ENCODE measurements at regions not wholly inside any gene's neighbourhood (a gene's known extent, or its start where the extent isn't known, plus 50 kb on each side); places are given as distances from the start of the nearest gene placed in this dataset.
"Not testable (repeated sequence)": the region's sequence is repeated elsewhere in the genome, so short reads cannot be mapped to it uniquely, and the experiment has no call there.

DNA sequence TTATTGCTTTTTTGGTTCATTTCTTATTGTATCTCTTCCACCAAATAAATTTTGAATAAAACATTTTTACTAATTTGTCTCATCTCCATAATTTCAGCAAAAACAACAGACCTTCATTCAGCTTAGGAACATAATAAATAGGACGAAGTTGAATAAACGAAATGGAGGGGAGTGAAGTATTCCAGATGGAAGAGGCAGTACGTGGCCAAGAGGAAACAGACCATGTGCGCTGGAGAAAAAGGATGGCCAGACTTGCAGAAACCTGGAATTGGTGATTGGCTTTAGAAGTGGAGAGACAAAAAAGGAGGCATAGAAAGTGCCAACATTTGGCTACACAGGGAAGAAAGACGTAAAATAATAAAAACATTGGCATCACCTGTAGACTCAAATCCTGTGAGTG, 113.5 kb downstream of the USP22 start:
- ATAC-seq (ENCODE audit: low read depth) (no peak), DNase-seq (ENCODE audit: low spot score in 2 of 2) (no peak)
- H3K4me3 Mint-ChIP-seq, result no peak overlapping the region
- no peaks in the 10 kb centered on the region for H3K36me3 Mint-ChIP-seq
- no peak overlapping the region for H3K27ac Mint-ChIP-seq
- H3K27me3 Mint-ChIP-seq, result no peaks in the 10 kb centered on the region
- H3K4me1 Mint-ChIP-seq, result peaks cover 5% of the 10 kb centered on the region
- no peaks in the 10 kb centered on the region for H3K9me3 Mint-ChIP-seq

DNA sequence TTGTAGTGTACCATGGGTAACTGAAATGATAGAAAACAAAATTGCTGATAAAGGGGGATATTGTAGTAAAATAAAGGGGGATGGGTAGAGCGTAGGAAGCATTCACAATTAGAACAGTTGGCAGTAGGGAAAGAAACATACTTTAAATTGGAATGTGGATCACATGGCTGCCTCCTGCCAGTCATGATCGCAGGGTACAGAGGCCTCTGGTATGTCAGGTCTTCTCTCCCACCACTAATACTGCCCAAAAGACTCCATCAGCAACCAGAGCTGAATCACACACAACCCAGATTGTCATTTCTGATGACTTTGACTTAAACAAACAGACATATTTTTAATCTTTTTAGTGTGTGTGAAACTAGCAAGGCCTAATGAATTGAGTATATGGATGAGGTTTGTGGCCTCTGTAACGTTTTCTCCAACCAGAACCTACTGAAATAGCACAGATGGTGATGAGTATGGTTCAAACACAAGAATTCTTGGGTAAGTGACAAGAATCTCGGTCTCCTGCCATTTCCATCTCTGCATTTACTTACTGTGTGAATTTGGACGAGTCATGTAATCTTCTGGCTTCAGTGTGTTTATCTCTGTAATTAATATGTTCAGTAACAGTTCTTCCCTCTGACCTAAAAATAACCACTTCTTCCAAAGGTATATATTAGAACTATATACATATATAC, 112.6 kb downstream of the USP22 start:
- H3K9me3 Mint-ChIP-seq, result no peaks in the 10 kb centered on the region
- no peaks in the 10 kb centered on the region for H3K36me3 Mint-ChIP-seq
- ATAC-seq (ENCODE audit: low read depth) (no peak), DNase-seq (ENCODE audit: low spot score in 2 of 2) (no peak)
- H3K4me1 Mint-ChIP-seq, result peaks cover 5% of the 10 kb centered on the region
- H3K4me3 Mint-ChIP-seq, result no peak overlapping the region
- H3K27ac Mint-ChIP-seq, result no peak overlapping the region
- no peaks in the 10 kb centered on the region for H3K27me3 Mint-ChIP-seq

DNA sequence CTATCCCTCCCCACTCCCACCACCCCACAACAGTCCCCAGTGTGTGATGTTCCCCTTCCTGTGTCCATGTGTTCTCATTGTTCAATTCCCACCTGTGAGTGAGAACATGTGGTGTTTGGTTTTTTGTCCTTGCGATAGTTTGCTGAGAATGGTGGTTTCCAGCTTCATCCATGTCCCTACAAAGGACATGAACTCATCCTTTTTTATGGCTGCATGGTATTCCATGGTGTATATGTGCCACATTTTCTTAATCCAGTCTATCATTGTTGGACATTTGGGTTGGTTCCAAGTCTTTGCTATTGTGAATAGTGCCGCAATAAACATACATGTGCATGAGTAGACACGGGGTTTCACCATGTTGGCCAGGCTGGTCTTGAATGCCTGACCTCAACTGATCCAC, 109.8 kb downstream of the USP22 start:
- not testable (repeated sequence) for H3K36me3 Mint-ChIP-seq; H3K27me3 Mint-ChIP-seq; H3K4me1 Mint-ChIP-seq; ATAC-seq (ENCODE audit: low read depth); H3K9me3 Mint-ChIP-seq; DNase-seq (ENCODE audit: low spot score in 2 of 2); H3K27ac Mint-ChIP-seq; H3K4me3 Mint-ChIP-seq

DNA sequence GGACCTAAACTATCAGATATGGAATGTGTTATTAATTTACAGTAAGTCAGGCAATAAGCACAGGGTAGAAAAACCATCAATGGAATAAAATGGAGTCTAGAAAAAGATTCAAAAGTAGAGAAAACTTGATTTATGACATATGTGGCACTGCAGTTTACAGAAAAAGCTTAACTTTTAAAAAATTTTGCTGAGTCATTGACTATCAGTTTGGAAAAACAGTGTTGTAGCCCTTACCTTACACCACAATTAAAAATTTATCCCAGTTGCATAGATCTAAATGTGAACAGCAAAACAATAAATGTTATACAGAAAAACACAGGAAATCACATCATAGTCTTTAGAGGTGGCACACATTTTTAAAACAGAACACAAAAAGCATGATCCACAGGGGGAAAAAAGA, 108.5 kb downstream of the USP22 start:
- no peak for DNase-seq (ENCODE audit: low spot score in 2 of 2)
- H3K4me3 Mint-ChIP-seq, result no peak overlapping the region
- H3K36me3 Mint-ChIP-seq, result no peaks in the 10 kb centered on the region
- H3K27ac Mint-ChIP-seq, result no peak overlapping the region
- ATAC-seq (ENCODE audit: low read depth), result no peak
- H3K4me1 Mint-ChIP-seq, result no peaks in the 10 kb centered on the region
- H3K27me3 Mint-ChIP-seq, result no peaks in the 10 kb centered on the region
- H3K9me3 Mint-ChIP-seq, result no peaks in the 10 kb centered on the region

DNA sequence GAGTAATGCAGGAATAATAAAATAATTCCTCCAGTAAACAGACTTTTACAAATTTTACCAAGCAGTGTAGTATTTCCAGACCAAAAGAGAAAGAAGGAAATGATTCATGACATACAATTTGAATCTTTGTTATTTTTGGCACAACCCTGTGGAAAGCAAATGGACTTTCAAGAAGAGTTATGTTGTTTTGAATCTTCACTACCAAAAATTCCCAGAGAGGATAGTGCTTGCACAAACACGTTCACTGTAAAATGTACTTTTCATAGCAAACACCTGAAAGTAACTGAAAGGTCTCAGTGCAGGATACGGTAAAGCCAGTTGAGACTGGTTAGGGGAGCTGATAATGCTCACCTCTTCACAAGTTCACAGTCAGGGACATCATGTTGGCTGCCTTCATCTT, 107.1 kb downstream of the USP22 start:
- Mint-ChIP-seq H3K9me3 (no peaks in the 10 kb centered on the region), H3K36me3 (no peaks in the 10 kb centered on the region), H3K4me3 (no peak overlapping the region), H3K27me3 (no peaks in the 10 kb centered on the region), H3K27ac (no peak overlapping the region), H3K4me1 (no peaks in the 10 kb centered on the region)
- ATAC-seq (ENCODE audit: low read depth), result no peak
- no peak for DNase-seq (ENCODE audit: low spot score in 2 of 2)

DNA sequence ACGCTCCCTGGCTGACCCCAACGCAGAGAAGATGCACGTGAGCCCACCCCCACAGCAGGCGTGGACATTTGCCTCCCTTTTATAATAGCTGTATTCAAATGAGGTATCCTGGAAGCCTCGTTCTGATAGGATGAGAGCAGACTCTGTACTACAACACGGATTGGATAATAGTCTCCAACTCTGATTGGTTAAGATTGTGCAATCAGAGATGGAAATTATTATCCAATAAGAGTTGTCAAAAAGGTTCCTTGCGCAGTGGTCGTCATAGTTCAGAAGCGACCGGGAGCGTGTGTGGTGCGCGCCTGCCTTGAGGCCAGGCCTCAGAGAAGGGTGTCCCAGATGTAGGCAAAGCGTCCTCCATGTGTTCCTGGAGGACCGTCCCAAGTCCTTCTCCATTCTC, 104.6 kb downstream of the USP22 start:
- DNase-seq (ENCODE audit: low spot score in 2 of 2), result no peak
- Mint-ChIP-seq H3K4me1 (no peaks in the 10 kb centered on the region), H3K4me3 (no peak overlapping the region), H3K9me3 (no peaks in the 10 kb centered on the region), H3K27ac (no peak overlapping the region), H3K27me3 (no peaks in the 10 kb centered on the region), H3K36me3 (no peaks in the 10 kb centered on the region)
- no peak for ATAC-seq (ENCODE audit: low read depth)

DNA sequence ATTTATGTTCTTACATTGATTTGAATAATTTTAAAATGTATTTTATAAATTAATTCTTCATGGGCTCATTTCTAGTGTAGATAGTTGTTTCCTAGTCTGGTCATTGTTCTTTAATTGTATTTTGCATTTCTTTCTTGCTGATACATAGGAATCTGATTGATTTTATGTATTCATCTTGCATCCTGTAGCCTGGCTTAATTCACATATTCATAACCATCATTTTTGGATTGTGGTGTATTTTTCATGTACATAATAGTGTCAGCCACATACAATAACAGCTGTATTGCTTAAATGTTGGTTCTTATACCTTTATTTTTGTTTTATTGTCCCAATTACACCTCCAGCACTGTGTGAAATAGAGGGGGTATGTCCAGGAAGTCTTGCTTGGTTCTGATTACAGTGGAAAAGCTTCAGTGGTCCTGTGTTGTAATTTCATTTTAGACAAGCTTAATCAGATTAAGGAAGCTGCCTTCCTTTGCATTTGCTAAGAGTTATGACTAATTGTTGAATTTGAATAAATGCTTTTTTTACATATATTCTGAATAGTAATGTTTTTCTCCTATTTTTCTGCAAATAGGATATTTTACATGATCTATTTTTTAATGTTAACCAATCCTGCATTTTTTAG, 103.7 kb downstream of the USP22 start:
- Mint-ChIP-seq H3K4me1 (no peaks in the 10 kb centered on the region), H3K36me3 (no peaks in the 10 kb centered on the region), H3K9me3 (no peaks in the 10 kb centered on the region), H3K4me3 (no peak overlapping the region), H3K27ac (no peak overlapping the region), H3K27me3 (no peaks in the 10 kb centered on the region)
- DNase-seq (ENCODE audit: low spot score in 2 of 2) (no peak), ATAC-seq (ENCODE audit: low read depth) (no peak)

DNA sequence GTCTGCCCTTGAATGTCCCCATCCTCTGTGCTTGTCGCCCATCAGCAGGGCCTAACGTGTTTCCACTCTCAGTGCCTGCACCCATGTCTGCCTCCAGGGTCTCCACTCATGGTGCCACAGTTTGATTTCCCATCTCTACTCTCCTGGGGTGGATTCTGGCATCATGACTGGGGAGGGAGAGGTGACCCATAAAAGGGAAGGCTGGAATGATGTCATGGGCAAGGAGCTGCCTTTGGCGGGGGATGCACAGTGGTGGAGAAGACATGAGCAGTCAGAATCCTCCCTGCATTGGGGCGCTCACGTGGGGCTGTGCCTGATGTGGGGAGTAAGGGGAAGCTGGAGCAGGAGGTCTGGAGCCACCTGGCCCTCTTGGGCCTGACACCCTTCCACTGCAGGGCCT, 100.9 kb downstream of the USP22 start:
- Mint-ChIP-seq H3K27me3 (no peaks in the 10 kb centered on the region), H3K27ac (no peak overlapping the region), H3K36me3 (no peaks in the 10 kb centered on the region), H3K4me1 (peaks cover 5% of the 10 kb centered on the region), H3K9me3 (no peaks in the 10 kb centered on the region), H3K4me3 (no peak overlapping the region)
- ATAC-seq (ENCODE audit: low read depth) (no peak), DNase-seq (ENCODE audit: low spot score in 2 of 2) (no peak)

DNA sequence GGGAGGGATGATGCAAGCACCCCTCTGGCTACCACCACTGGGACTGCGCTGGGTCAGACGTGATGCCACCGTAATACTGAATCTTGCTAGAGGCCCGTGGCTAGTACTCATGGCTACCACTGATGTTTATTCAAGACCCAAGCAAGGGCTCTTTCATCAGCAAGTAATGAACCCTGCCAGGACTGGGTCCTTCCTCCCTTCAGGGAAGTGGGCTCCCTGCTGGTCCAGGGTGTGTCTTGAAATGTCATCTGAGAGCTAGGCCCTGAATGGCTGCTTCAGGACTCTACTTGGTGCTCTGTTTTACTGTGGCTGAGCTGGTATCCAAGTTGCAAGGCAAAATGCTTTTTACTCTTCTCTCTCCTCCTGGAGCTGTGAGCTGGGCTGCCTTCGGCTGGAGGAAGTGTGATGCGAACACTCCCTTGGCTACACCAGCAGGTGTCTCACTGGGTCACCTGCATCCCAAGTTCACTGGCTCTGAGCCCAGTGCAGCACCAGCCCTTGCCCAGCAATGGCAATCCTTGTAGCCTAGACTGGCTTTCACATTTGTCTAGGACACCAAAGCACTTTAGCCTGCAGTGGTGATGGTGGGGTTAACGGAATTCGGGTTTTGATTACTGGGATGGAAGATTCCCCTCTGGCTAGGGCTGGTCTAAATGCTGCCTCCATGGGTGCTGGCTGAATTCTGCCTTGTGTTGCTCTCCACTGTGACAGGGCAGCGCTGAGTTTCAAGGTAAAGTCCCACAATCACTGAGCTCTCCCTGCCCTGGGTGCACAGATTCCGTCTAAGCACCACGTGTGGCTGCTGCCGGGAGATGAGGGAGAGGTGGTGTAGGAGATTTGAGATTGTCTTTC, 98.6 kb downstream of the USP22 start:
- no peak overlapping the region for H3K27ac Mint-ChIP-seq
- DNase-seq (ENCODE audit: low spot score in 2 of 2) (no peak), ATAC-seq (ENCODE audit: low read depth) (peak; percentile 82)
- H3K9me3 Mint-ChIP-seq, result no peaks in the 10 kb centered on the region
- no peaks in the 10 kb centered on the region for H3K27me3 Mint-ChIP-seq
- no peaks in the 10 kb centered on the region for H3K36me3 Mint-ChIP-seq
- no peak overlapping the region for H3K4me3 Mint-ChIP-seq
- H3K4me1 Mint-ChIP-seq, result peaks cover 5% of the 10 kb centered on the region

DNA sequence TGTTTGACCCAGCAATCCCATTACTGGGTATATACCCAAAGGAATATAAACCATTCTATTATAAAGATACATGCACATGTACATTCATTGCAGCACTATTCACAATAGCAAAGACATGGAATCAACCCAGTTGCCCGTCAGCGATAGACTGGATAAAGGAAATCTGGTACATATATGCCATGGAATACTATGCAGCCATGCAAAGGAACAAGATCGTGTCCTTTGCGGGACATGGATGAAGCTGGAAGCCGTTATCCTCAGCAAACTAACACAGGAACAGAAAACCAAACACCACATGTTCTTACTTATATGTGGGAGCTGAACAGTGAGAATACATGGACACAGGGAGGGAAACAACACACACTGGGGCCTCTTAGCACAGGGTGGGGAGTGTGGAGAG, 95.1 kb downstream of the USP22 start:
- H3K36me3 Mint-ChIP-seq, H3K27me3 Mint-ChIP-seq: not testable (repeated sequence)

DNA sequence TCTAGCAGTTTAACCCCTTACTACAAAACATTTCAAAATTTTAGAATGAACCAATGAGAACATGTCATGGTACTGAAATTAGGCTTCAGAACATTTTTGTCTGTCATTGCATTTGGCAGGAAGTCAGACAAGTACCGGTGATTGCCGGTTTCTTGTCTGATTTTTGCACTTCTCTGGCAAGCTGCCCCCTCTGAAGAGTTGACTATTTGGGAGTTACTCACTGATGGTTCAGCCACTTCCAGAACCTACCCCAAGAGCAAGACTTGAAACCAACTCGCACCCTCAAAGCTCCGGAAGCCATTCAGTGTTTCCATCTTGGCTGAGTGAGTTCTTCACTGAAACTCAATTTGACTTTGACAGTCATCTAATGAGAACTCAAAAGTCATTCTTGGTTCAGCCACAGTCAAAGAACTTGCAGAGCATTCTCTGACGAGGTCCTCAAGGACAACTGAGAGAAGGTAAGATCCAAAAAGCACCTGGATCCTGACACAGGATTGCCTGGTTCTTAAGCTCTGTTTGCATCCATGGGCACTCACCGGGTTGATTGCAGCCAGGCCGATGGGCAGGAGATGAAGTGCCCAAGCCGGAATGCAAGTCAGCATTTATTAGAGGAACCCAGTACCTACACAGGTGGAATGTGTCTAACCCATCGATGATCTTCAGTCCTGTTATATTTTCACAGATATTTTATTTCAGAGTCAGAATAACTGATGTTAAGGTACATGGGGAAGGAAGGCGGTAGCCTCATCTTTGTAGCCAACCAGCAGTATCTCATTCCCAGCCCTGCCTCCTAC, 93.6 kb downstream of the USP22 start:
- Mint-ChIP-seq H3K4me1 (peaks cover 7% of the 10 kb centered on the region), H3K27ac (no peak overlapping the region), H3K4me3 (no peak overlapping the region), H3K27me3 (peaks cover 5% of the 10 kb centered on the region), H3K9me3 (no peaks in the 10 kb centered on the region), H3K36me3 (no peaks in the 10 kb centered on the region)
- DNase-seq (ENCODE audit: low spot score in 2 of 2) (no peak), ATAC-seq (ENCODE audit: low read depth) (no peak)

More for the DNA sequence above, 95.1 kb downstream of the USP22 start:
- H3K4me3 Mint-ChIP-seq; H3K4me1 Mint-ChIP-seq; ATAC-seq (ENCODE audit: low read depth); H3K27ac Mint-ChIP-seq; H3K9me3 Mint-ChIP-seq; DNase-seq (ENCODE audit: low spot score in 2 of 2): not testable (repeated sequence)

All from memory B cell (primary cell).